ENCODE measurements at regions not wholly inside any gene's neighbourhood (a gene's known extent, or its start where the extent isn't known, plus 50 kb on each side); places are given as distances from the start of the nearest gene placed in this dataset.

DNA sequence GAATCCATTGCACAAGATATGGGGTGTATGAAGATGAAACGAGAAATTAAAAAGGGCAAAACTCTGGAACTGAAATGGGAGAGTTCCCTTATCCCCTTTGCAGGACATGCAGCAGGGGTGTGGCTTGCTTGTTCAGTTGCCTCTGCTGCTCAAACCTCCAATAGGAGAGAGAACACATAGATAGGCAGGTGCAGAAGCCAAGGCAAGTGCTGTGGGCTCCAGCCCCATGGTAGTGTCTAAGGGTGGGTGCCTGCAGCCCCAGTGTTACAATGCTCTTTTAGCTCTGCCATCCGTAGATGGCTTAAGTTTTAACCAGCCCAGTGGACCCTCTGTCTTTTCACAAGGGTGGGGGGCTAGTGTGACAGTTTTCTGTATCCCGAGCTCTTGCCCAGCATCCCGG, 69.7 kb downstream of the CMAS start:
- Histone ChIP-seq H3K9me3 (no peaks in the 10 kb centered on the region), H3K4me3 (no peak overlapping the region), H3K27ac (no peak overlapping the region), H3K27me3 (no peaks in the 10 kb centered on the region), H3K4me1 (no peaks in the 10 kb centered on the region), H3K36me3 (no peaks in the 10 kb centered on the region)
- TF ChIP-seq, protein P1, sequence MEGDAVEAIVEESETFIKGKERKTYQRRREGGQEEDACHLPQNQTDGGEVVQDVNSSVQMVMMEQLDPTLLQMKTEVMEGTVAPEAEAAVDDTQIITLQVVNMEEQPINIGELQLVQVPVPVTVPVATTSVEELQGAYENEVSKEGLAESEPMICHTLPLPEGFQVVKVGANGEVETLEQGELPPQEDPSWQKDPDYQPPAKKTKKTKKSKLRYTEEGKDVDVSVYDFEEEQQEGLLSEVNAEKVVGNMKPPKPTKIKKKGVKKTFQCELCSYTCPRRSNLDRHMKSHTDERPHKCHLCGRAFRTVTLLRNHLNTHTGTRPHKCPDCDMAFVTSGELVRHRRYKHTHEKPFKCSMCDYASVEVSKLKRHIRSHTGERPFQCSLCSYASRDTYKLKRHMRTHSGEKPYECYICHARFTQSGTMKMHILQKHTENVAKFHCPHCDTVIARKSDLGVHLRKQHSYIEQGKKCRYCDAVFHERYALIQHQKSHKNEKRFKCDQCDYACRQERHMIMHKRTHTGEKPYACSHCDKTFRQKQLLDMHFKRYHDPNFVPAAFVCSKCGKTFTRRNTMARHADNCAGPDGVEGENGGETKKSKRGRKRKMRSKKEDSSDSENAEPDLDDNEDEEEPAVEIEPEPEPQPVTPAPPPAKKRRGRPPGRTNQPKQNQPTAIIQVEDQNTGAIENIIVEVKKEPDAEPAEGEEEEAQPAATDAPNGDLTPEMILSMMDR (IDR thresholded peaks at IDR 0.05) = no peak
- intact Hi-C loops (cut with DNase I) = no loop called here
- no peak for DNase-seq (ENCODE audit: low spot score in 2 of 2)

- H3K9me3 ChIP-seq = no peaks in the 10 kb centered on the region
Measured at GRCh38 chr12:22116376-22116775, 70.4 kb downstream of the CMAS start.

DNA sequence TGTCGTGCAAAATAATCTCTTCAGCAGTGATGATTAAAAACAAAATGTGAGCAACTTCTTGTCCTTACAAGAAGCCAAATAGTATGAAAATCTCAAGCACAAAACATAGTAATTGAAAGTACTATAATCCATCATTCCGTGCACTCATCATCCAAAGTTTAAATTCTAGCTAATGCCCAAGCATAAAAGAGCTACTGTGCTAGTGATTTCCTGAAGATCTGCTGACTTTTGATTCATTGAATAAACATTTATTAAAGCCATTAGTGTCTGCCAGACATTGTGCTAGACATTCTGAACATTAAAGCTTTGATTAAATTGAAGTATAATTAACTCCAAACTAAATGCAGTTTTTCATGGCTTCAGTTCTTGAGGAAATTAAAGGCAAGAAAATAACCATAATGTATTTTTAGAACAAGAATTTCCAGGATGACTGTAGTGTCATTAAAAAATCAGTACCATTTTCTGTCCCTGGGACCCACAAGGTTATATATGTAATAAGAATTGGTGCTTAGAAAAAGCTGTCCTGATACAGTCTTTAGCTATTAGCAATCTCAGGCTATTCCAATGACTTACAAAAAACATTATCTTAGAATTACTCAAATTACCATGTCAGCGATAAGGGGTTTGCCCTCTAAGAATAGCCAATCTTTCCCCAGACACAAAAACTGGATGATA, 71.7 kb downstream of the CMAS start:
- Histone ChIP-seq H3K9me3 (no peaks in the 10 kb centered on the region), H3K27me3 (no peaks in the 10 kb centered on the region), H3K4me1 (no peaks in the 10 kb centered on the region), H3K27ac (no peak overlapping the region), H3K36me3 (no peaks in the 10 kb centered on the region), H3K4me3 (no peak overlapping the region)
- intact Hi-C loops (cut with DNase I) = no loop called here
- TF ChIP-seq, protein P1 (IDR thresholded peaks at IDR 0.05) = no peak
- no peak for DNase-seq (ENCODE audit: low spot score in 2 of 2)

More at GRCh38 chr12:22116376-22116775, 70.4 kb downstream of the CMAS start:
- Histone ChIP-seq H3K27me3 (no peaks in the 10 kb centered on the region), H3K4me3 (no peak overlapping the region), H3K4me1 (no peaks in the 10 kb centered on the region), H3K27ac (no peak overlapping the region), H3K36me3 (no peaks in the 10 kb centered on the region)
- intact Hi-C loops (cut with DNase I) = no loop called here
- no peak for DNase-seq (ENCODE audit: low spot score in 2 of 2)
- TF ChIP-seq, protein P1 (IDR thresholded peaks at IDR 0.05) = no peak

DNA sequence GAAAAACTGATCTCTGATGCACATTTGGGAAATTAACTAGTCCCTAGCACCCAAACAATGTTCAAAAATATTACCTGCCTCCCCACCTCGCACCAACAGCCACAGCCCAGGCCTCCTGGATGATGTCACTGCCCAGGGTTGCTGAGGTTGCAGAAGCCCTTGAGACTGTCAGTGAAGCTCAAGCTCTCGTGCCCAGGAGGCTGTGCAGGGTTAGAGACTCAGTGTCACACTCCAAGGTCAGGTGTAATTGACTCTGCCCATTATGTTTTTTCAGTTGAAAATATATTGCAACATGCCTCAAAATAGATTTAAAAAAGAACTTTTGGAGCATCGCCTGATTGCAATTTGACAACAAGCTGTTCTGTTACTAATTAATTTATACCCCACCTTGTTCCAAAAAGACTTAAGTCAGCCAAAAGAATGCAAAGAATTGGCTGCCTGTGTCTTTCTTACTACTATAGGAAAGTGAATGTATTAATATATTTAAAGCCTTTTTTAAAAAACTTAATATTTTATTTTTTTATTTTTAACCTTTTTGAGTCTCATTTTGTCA, 72.3 kb downstream of the CMAS start:
- Histone ChIP-seq H3K36me3 (no peaks in the 10 kb centered on the region), H3K27ac (no peak overlapping the region), H3K4me1 (no peaks in the 10 kb centered on the region), H3K27me3 (no peaks in the 10 kb centered on the region), H3K9me3 (no peaks in the 10 kb centered on the region), H3K4me3 (no peak overlapping the region)
- TF ChIP-seq, protein P1 (IDR thresholded peaks at IDR 0.05) = no peak
- intact Hi-C loops (cut with DNase I) = no loop called here
- DNase-seq (ENCODE audit: low spot score in 2 of 2) = no peak

- intact Hi-C loops (cut with DNase I) = no loop called here
- H3K27ac ChIP-seq = no peak overlapping the region
- DNase-seq (ENCODE audit: low spot score in 2 of 2) = no peak
- TF ChIP-seq, protein P1 (IDR thresholded peaks at IDR 0.05) = peak in 1 of 3 experiments; percentile 8
- no peaks in the 10 kb centered on the region for H3K9me3 ChIP-seq
- H3K4me3 ChIP-seq = no peak overlapping the region
- no peaks in the 10 kb centered on the region for H3K36me3 ChIP-seq
- H3K27me3 ChIP-seq = no peaks in the 10 kb centered on the region
- no peaks in the 10 kb centered on the region for H3K4me1 ChIP-seq
Measured at GRCh38 chr12:22121224-22121623, 75.2 kb downstream of the CMAS start.

All from ascending aorta (tissue), 2 donors.